ENCODE measurements at regions not wholly inside any gene's neighbourhood (a gene's known extent, or its start where the extent isn't known, plus 50 kb on each side); places are given as distances from the start of the nearest gene placed in this dataset.

- CTCF ChIA-PET = no interaction called here
- intact Hi-C loops (cut with DNase I, micrococcal nuclease) = no loop called here
- POLR2A ChIA-PET = no interaction called here
- H3K4me3 ChIP-seq (ENCODE audit: low read length) = no peak overlapping the region
- TF ChIP-seq, protein P1, sequence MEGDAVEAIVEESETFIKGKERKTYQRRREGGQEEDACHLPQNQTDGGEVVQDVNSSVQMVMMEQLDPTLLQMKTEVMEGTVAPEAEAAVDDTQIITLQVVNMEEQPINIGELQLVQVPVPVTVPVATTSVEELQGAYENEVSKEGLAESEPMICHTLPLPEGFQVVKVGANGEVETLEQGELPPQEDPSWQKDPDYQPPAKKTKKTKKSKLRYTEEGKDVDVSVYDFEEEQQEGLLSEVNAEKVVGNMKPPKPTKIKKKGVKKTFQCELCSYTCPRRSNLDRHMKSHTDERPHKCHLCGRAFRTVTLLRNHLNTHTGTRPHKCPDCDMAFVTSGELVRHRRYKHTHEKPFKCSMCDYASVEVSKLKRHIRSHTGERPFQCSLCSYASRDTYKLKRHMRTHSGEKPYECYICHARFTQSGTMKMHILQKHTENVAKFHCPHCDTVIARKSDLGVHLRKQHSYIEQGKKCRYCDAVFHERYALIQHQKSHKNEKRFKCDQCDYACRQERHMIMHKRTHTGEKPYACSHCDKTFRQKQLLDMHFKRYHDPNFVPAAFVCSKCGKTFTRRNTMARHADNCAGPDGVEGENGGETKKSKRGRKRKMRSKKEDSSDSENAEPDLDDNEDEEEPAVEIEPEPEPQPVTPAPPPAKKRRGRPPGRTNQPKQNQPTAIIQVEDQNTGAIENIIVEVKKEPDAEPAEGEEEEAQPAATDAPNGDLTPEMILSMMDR (IDR thresholded peaks at IDR 0.05) = no peak
- peaks cover 9% of the 10 kb centered on the region for H3K9me3 Mint-ChIP-seq
- no peaks in the 10 kb centered on the region for H3K36me3 ChIP-seq (ENCODE audit: insufficient read depth, low read length)
- peaks cover 0 to 4% of the 10 kb centered on the region in 2 experiments for H3K9me3 ChIP-seq (ENCODE audit: control insufficient read depth in 1 of 2, insufficient read depth in 1 of 2, low read length in 2 of 2)
- no peaks in the 10 kb centered on the region for H3K4me1 Mint-ChIP-seq (ENCODE audit: low read depth)
- no peak for ATAC-seq (ENCODE audit: poor library complexity)
- no peak overlapping the region for H3K27ac ChIP-seq (ENCODE audit: low read depth in 1 of 2, low read length in 2 of 2)
- no peak overlapping the region for H3K4me3 Mint-ChIP-seq
- DNase-seq = no peak
- no peak overlapping the region for H3K27ac Mint-ChIP-seq
- H3K27me3 Mint-ChIP-seq = peaks cover 26% of the 10 kb centered on the region
- no peaks in the 10 kb centered on the region for H3K27me3 ChIP-seq (ENCODE audit: control insufficient read depth in 1 of 2, insufficient read depth in 2 of 2, low read length in 2 of 2)
- no peaks in the 10 kb centered on the region for H3K4me1 ChIP-seq (ENCODE audit: insufficient read depth, low read length)
- H3K36me3 Mint-ChIP-seq (ENCODE audit: low read depth) = no peaks in the 10 kb centered on the region
These were observed 321.8 kb upstream of the NCAM1 start for GRCh38 chr11:112639469-112639868.

DNA sequence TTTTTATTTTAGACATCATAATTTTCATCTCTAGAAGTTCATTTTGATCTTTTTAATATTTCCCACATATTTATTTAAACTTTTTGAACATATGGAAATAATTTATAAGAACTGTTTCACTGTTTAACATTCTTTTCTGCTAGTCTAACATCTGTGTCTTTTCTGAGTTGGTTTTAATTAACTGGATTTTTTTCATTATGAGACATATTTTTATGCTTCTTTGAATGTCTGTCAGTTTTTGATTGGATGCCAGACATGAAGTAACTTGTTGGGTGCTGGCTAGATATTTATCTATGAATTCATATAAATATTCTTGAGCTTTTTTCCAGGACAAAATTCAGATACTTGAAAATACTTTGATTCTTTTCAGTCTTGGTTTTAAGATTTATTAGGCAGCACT lies 317.8 kb upstream of the NCAM1 start:
- ATAC-seq (ENCODE audit: poor library complexity) (no peak), DNase-seq (no peak)
- no peaks in the 10 kb centered on the region for H3K4me1 Mint-ChIP-seq (ENCODE audit: low read depth)
- H3K4me1 ChIP-seq (ENCODE audit: insufficient read depth, low read length) = no peaks in the 10 kb centered on the region
- H3K27me3 Mint-ChIP-seq = peaks cover 14% of the 10 kb centered on the region
- no peaks in the 10 kb centered on the region for H3K27me3 ChIP-seq (ENCODE audit: control insufficient read depth in 1 of 2, insufficient read depth in 2 of 2, low read length in 2 of 2)
- intact Hi-C loops (cut with DNase I, micrococcal nuclease) = no loop called here
- H3K9me3 ChIP-seq (ENCODE audit: control insufficient read depth in 1 of 2, insufficient read depth in 1 of 2, low read length in 2 of 2) = peaks cover 0 to 4% of the 10 kb centered on the region in 2 experiments
- no peak overlapping the region for H3K4me3 ChIP-seq (ENCODE audit: low read length)
- TF ChIP-seq, protein P1 (IDR thresholded peaks at IDR 0.05) = no peak
- H3K27ac ChIP-seq (ENCODE audit: low read depth in 1 of 2, low read length in 2 of 2) = no peak overlapping the region
- no peaks in the 10 kb centered on the region for H3K36me3 Mint-ChIP-seq (ENCODE audit: low read depth)
- H3K36me3 ChIP-seq (ENCODE audit: insufficient read depth, low read length) = no peaks in the 10 kb centered on the region
- H3K9me3 Mint-ChIP-seq = peaks cover 9% of the 10 kb centered on the region
- POLR2A ChIA-PET = no interaction called here
- no peak overlapping the region for H3K27ac Mint-ChIP-seq
- CTCF ChIA-PET = no interaction called here
- H3K4me3 Mint-ChIP-seq = no peak overlapping the region

GRCh38 chr11:112644410-112645131 lies 316.6 kb upstream of the NCAM1 start:
- DNase-seq (no peak), ATAC-seq (ENCODE audit: poor library complexity) (no peak)
- Mint-ChIP-seq H3K9me3 (peaks cover 9% of the 10 kb centered on the region), H3K4me1 (ENCODE audit: low read depth) (no peaks in the 10 kb centered on the region), H3K36me3 (ENCODE audit: low read depth) (no peaks in the 10 kb centered on the region), H3K27me3 (peaks cover 18% of the 10 kb centered on the region), H3K4me3 (no peak overlapping the region), H3K27ac (no peak overlapping the region)
- ChIA-PET CTCF (no interaction called here), POLR2A (no interaction called here)
- no peaks in the 10 kb centered on the region for H3K27me3 ChIP-seq (ENCODE audit: control insufficient read depth in 1 of 2, insufficient read depth in 2 of 2, low read length in 2 of 2)
- no peak overlapping the region for H3K27ac ChIP-seq (ENCODE audit: low read depth in 1 of 2, low read length in 2 of 2)
- no peaks in the 10 kb centered on the region for H3K9me3 ChIP-seq (ENCODE audit: control insufficient read depth in 1 of 2, insufficient read depth in 1 of 2, low read length in 2 of 2)
- TF ChIP-seq, protein P1 (IDR thresholded peaks at IDR 0.05) = no peak
- H3K4me3 ChIP-seq (ENCODE audit: low read length) = no peak overlapping the region
- H3K36me3 ChIP-seq (ENCODE audit: insufficient read depth, low read length) = no peaks in the 10 kb centered on the region
- H3K4me1 ChIP-seq (ENCODE audit: insufficient read depth, low read length) = no peaks in the 10 kb centered on the region
- intact Hi-C loops (cut with DNase I, micrococcal nuclease) = no loop called here

Data from CD4-positive, alpha-beta T cell (primary cell).